OCI-LY3 (cell line): ENCODE measurements at regions not wholly inside any gene's neighbourhood (a gene's known extent, or its start where the extent isn't known, plus 50 kb on each side); places are given as distances from the start of the nearest gene placed in this dataset.
A peak's percentile ranks its signal among the peaks of the same experiment; 100 is the strongest.

Source experiments
- H2AFZ ChIP-seq: fragments of 200-600, 300-600 bp; shearing (Covaris generic); 2 replicates; pipeline ENCODE4 v1.6.0; 2014; ENCODE audit warnings: antibody characterized with exemption, low read depth, low read length
- H3K27ac ChIP-seq: fragments of 200-600, 300-600 bp; sonication (generic); 2 replicates; pipeline ENCODE4 v1.5.1; 2014; ENCODE audit warnings: mild to moderate bottlenecking, low read length, moderate library complexity, mixed read lengths
- H3K27me3 ChIP-seq: fragments of 200-600, 300-600 bp; sonication (generic); 2 replicates; pipeline ENCODE4 v1.6.1; 2014; ENCODE audit warnings: low read depth, low read length, mixed read lengths
- H3K36me3 ChIP-seq: fragments of 200-600, 300-600 bp; sonication (generic); replicated peaks from 2 replicates; pipeline ENCODE3; 2014; ENCODE audit warnings: low read depth, low read length, mixed read lengths
- H3K4me1 ChIP-seq: fragments of 300-600, 200-600 bp; sonication (generic); 2 replicates; pipeline ENCODE4 v1.6.1; 2014; ENCODE audit warnings: low read length, mixed read lengths
- H3K4me2 ChIP-seq: fragments of 200-600, 300-600 bp; sonication (generic); 2 replicates; pipeline ENCODE4 v1.6.1; 2014; ENCODE audit warnings: low read length, mixed read lengths
- H3K4me3 ChIP-seq: fragments of 300-600, 200-600 bp; sonication (generic); 2 replicates; pipeline ENCODE4 v1.5.1; 2014; ENCODE audit warnings: antibody characterized with exemption, mild to moderate bottlenecking, low read length, moderate library complexity
- H3K79me2 ChIP-seq: fragments of 300-600, 200-600 bp; shearing (Covaris generic); 2 replicates; pipeline ENCODE4 v1.6.1; 2014; ENCODE audit warnings: mild to moderate bottlenecking, low read length, mixed read lengths
- H3K9ac ChIP-seq: fragments of 300-600, 200-600 bp; shearing (Covaris generic); 2 replicates; pipeline ENCODE4 v1.6.0; 2014; ENCODE audit warnings: mild to moderate bottlenecking, low read length, moderate library complexity
- H3K9me3 ChIP-seq: fragments of 200-600, 300-600 bp; shearing (Covaris generic); 2 replicates; pipeline ENCODE4 v1.6.1; 2014; ENCODE audit warnings: low read length, mixed read lengths; ENCODE audit not compliant: insufficient read depth
- H4K20me1 ChIP-seq: fragments of 200-600, 300-600 bp; sonication (generic); 2 replicates; pipeline ENCODE4 v1.6.1; 2016; ENCODE audit warnings: low read length, mixed read lengths; ENCODE audit not compliant: insufficient read depth
- CTCF ChIP-seq: fragments of 200-600, 300-600 bp; sonication (generic); IDR thresholded peaks from 2 replicates; pipeline ENCODE4 v1.5.1; 2014; ENCODE audit warnings: antibody characterized with exemption, low read length, low read depth
- EZH2phosphoT487 ChIP-seq: fragments of 200-600 bp; shearing (Covaris generic); IDR thresholded peaks from 2 replicates; pipeline ENCODE4 v1.6.1; 2018; ENCODE audit warnings: antibody characterized with exemption, mixed run types, low read depth

- H3K9me3 ChIP-seq, result no peaks in the 10 kb centered on the region
- H3K4me3 ChIP-seq, result no peak overlapping the region
- H3K27ac ChIP-seq, result no peak overlapping the region
- no peaks in the 10 kb centered on the region for H4K20me1 ChIP-seq
- peaks cover 4% of the 10 kb centered on the region for H3K4me1 ChIP-seq
- no peaks in the 10 kb centered on the region for H3K79me2 ChIP-seq
- H2AFZ ChIP-seq, result no peak overlapping the region
- H3K27me3 ChIP-seq, result no peaks in the 10 kb centered on the region
- H3K4me2 ChIP-seq, result no peak overlapping the region
- H3K36me3 ChIP-seq, result no peaks in the 10 kb centered on the region
- TF ChIP-seq CTCF, result no peak
- no peak for TF ChIP-seq EZH2phosphoT487
- no peak overlapping the region for H3K9ac ChIP-seq
These were observed 794.9 kb upstream of the ACVR2A start for GRCh38 chr2:147049957-147050356.

- H3K4me3 ChIP-seq, result no peak overlapping the region
- no peaks in the 10 kb centered on the region for H3K79me2 ChIP-seq
- no peak overlapping the region for H3K9ac ChIP-seq
- no peaks in the 10 kb centered on the region for H4K20me1 ChIP-seq
- peaks cover 3% of the 10 kb centered on the region; the same call in 1 of the 2 replicates for H3K27me3 ChIP-seq
- TF ChIP-seq EZH2phosphoT487 (no peak), CTCF (no peak)
- H3K27ac ChIP-seq, result no peak overlapping the region
- no peaks in the 10 kb centered on the region for H3K36me3 ChIP-seq
- no peak overlapping the region for H2AFZ ChIP-seq
- no peak overlapping the region for H3K4me2 ChIP-seq
- no peaks in the 10 kb centered on the region for H3K9me3 ChIP-seq
- peaks cover 4% of the 10 kb centered on the region for H3K4me1 ChIP-seq
These were observed 798.4 kb upstream of the ACVR2A start for GRCh38 chr2:147046473-147046872.

- Histone ChIP-seq H3K27me3 (peaks cover 3% of the 10 kb centered on the region; the same call in 1 of the 2 replicates), H2AFZ (peak overlapping the region; percentile 71; the same call in 1 of the 2 replicates), H3K9ac (no peak overlapping the region), H4K20me1 (no peaks in the 10 kb centered on the region), H3K79me2 (no peaks in the 10 kb centered on the region), H3K36me3 (no peaks in the 10 kb centered on the region), H3K4me1 (peaks cover 4% of the 10 kb centered on the region), H3K9me3 (no peaks in the 10 kb centered on the region), H3K4me2 (no peak overlapping the region), H3K4me3 (no peak overlapping the region), H3K27ac (no peak overlapping the region)
- TF ChIP-seq EZH2phosphoT487 (no peak), CTCF (peak; percentile 86)
These were observed 799.7 kb upstream of the ACVR2A start for GRCh38 chr2:147045113-147045512.

- no peak for TF ChIP-seq EZH2phosphoT487
- TF ChIP-seq CTCF, result no peak
- H3K36me3 ChIP-seq, result no peaks in the 10 kb centered on the region
- H3K4me1 ChIP-seq, result peaks cover 4% of the 10 kb centered on the region
- H3K9me3 ChIP-seq, result no peaks in the 10 kb centered on the region
- no peak overlapping the region for H2AFZ ChIP-seq
- H3K4me3 ChIP-seq, result no peak overlapping the region
- no peak overlapping the region for H3K4me2 ChIP-seq
- no peak overlapping the region for H3K9ac ChIP-seq
- H3K27me3 ChIP-seq, result peaks cover 3% of the 10 kb centered on the region; the same call in 1 of the 2 replicates
- no peaks in the 10 kb centered on the region for H4K20me1 ChIP-seq
- H3K79me2 ChIP-seq, result no peaks in the 10 kb centered on the region
- H3K27ac ChIP-seq, result no peak overlapping the region
These were observed 803.7 kb upstream of the ACVR2A start for GRCh38 chr2:147041121-147041494.
